ENCODE measurements at regions not wholly inside any gene's neighbourhood (a gene's known extent, or its start where the extent isn't known, plus 50 kb on each side); places are given as distances from the start of the nearest gene placed in this dataset.
A peak's percentile ranks its signal among the peaks of the same experiment; 100 is the strongest.
"Not testable (repeated sequence)": the region's sequence is repeated elsewhere in the genome, so short reads cannot be mapped to it uniquely, and the experiment has no call there.

DNA sequence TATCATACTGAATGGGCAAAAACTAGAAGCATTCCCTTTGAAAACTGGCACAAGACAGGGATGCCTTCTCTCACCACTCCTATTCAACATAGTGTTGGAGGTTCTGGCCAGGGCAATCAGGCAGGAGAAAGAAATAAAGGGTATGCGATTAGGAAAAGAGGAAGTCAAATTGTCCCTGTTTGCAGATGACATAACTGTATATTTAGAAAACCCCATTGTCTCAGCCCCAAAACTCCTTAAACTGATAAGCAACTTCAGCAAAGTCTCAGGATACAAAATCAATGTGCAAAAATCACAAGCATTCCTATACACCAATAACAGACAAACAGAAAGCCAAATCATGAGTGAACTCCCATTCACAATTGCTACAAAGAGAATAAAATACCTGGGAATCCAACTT, 52.5 kb upstream of the CCDC71L start:
- not testable (repeated sequence) for DNase-seq (ENCODE audit: low spot score)

DNA sequence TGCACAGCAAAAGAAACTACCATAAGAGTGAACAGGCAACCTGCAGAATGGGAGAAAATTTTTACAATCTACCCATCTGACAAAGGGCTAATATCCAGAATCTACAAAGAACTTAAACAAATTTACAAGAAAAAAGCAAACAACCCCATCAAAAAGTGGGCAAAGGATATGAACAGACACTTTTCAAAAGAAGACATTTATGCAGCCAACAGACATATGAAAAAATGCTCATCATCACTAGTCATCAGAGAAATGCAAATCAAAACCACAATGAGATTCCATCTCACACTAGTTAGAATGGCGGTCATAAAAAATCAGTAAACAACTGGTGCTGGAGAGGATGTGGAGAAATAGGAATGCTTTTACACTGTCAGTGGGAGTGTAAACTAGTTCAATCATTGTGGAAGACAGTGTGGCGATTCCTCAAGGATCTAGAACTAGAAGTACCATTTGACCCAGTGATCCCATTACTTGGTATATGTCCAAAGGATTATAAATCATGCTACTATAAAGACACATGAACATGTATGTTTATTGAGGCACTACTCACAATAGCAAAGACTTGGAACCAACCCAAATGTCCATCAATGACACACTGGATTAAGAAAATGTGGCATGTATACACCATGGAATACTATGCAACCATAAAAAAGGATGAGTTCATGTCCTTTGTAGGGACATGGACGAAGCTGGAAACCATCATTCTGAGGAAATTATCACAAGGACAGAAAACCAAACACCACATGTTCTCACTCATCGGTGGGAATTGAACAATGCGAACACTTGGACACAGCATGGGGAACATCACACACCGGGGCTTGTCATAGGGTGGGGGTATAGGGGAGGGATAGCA, 53.9 kb upstream of the CCDC71L start:
- DNase-seq (ENCODE audit: low spot score): not testable (repeated sequence)

DNA sequence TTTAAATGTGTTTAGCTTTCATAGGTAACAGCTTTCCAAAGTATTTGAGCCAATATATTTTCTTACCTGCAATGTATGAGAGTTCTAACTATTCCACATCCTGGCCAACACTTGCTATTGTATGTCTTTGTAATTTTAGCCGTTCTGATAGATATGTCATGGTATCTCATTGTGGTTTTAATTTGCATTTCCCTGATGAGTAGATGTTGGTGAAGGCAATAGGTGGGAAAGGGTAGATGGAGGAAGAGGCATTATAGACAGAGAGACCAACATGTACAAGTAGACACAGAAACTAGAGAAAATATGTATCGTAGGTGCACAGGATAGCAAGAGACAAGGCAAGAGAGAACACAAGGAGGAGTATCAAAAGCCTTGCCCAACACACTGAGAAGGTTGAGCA, 54.8 kb upstream of the CCDC71L start:
- no peak for DNase-seq (ENCODE audit: low spot score)

DNA sequence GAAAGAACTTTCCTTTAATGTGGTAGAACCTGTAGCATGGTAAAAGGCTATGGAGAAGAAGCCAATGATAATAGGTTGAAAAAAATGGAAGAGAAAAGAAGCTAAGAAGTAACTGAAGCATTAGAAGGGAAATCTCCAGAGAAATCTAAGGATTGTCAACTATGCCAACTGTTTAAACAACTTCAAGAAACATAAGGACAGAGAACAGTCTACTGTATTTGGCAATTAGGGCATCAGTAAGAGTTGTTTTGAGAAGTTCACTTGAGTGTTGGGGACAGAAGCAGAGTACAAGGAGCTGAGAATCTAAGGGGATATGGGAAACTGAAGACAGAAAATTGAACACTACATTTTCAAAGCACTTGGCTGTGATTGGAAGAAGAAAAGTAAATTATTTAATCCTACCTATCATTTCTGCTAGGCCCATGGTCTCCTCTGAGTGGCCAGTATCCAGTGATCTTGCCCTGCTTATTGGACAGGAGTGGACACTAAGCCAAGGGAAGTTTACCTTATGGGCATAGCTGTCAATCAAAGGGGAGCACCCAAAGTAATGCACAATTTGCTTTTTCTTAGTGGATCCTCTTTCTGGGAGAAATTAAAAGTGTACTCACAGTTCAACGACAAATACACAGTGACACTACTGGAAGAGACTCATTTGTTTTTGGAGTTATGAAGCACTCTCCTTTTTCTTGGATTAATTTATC, 56.4 kb upstream of the CCDC71L start:
- DNase-seq (ENCODE audit: low spot score): no peak

DNA sequence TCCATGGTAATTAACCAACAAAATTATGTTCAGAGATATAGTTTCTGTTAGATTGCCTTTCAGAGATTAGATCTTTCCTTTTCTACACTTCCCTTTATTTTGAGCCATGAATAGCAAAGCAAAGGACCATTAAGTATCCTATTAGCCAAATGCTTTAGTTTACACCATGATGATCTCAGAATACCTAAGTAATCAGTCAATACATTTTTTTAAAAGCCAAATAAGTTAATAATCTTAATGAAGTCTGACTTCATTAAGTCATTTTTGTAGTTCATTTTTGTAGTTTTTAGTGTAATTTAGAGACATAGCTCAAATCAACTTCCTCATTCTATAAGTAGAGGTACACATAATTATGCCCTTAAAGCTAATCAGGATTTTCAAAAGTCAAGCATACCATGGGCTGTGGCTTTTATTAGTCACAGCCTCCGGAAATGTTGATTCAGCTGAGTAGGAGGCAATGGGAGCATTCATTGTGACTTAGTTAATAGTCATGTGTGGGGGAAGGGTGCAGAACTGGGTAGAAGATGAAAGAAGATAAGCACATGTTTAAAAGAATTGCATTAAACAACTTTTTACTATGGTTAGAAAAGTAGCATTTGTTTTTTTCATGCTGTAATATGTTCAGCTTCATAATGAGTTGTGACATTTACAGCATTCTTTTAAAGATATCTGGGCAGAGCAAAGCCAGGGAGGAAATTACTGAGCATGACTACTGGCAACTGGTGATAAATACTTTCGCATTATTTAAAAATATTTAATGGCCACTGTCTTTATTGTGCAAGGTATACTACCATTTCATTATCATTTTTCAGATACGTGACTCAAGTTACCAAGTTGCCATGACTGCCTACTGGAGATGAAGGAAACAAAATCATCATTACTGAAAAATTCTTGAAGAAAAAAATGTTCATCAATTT, 57.3 kb upstream of the CCDC71L start:
- DNase-seq (ENCODE audit: low spot score): no peak

DNA sequence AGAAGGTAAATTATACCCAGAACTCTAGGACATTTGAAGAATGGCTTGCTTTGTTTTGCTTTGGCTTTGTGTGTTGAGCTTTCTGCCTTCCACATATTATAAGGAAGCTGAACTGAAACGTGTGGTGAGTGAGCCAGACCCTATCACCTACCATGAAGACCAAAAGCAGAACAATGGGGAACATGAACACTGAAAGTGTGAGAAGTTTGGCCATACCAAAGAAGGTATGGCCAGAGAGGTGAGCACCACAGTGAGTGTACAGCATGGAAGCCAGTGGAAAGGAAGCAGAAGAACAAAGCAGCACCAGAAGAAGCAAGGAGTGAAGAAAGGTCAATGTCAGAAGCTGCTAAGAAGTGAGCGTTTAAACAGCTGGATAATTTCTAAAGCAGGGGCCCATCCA, 59.7 kb upstream of the CCDC71L start:
- no peak for DNase-seq (ENCODE audit: low spot score)

DNA sequence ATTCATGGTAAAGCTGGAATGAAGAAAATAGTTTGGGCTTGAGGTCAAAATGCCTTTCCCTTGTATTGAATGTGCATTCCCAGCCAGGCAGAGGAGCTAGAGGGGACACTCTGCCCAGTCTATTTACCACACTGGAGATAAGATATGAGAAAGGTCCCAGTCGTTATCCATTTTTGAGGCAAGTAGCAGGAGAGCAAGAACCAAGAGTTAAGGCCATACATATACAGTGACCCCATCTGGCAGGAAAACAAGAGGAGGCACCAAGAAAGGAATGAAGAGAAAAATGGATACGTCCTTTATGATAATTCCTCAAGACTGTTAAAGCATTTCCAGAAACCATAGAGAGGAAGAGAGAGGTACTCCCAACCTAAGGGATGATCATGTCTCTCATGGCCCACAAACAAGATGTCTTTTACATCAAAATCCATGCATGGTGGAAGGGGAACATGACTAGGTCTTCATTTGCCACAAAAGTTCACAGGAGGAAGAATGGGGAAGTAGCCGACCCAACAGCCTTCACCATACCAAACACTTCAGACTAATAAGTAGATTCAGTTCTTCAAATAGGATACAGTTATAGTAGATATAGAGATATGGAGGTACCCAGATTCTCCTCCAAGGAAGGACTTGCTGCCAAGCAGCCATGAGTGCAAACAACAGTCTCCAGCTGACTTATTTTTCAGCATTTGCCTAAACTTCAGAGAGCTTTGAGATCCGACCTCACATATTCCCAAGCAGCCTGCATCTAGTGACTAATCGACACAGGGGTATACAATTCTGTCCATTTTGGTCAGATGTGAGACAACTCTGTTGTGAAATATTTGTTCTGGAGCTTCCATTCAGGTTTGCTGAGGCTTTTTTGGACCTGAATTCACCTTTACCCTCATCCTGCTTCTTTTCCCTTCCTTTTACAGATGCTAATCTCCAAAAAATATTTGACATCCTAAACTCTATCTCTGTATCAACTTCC, 61.1 kb upstream of the CCDC71L start:
- DNase-seq (ENCODE audit: low spot score): no peak

DNA sequence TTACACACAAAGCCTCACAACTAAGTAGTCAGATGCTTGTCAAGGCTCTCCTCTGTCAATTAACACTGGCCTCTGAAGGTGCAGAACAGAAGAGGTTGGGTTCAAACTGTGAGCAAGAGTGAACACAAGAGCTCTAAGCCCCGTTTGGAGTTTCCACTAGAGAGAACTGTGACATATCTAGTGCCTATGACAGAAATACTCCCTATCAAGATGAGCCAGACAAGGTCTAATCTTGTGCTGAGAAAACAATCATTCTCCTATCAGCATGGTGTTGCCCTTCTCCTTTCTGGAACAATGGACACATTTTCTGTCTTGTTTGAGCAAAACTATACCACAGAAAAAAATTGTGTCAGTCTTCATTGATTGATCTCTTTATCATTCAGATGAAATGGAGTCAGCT, 62.4 kb upstream of the CCDC71L start:
- DNase-seq (ENCODE audit: low spot score): no peak

DNA sequence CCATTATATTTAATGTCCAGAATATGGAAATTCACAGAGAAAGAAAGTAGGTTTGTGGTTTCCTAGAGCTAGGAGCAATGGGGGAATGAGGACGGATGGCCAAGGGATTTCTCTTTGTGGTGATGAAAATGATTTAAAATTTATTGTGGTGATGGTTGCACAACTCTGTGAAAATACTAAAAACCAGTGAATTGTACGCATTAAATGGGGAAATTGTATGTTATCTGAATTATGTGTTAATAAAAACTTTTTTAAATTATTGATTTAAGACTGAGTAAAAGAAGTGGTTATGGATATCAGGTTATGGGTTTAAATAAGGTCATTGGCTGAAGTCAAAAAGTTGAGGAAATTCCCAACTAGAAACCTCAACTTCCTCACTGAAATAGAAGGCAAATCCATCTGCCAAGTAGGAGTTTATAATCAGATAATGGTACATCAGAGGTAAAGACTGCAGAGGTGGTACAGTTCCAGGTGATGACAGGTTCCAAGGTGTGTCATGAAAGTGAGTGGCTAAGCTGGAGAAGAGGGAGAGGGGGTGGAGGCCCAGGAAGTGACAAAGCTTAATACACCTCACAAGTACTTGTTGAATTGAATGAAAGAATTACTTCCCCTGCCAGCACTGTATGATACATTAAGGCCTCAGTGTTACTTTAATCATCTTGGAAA, 68.9 kb upstream of the CCDC71L start:
- no peak for DNase-seq (ENCODE audit: low spot score)

DNA sequence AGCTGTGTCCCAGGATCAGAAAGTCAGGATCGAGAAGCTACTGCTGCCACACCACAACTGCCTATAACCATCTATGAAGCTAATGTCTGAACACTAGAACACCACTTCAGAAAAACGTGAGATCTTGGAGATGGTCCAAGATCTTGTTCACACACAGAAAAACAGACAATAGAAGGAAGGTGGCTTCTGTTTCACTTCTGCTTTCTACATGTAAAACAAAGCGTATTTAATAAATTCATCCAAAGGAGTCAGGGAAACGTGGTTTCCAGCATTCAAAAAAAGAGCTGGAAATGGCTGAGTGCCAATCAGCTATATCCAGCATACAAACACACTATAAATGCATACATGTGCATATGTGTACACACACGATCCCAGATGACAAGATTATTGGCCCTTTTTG, 70.2 kb upstream of the CCDC71L start:
- no peak for DNase-seq (ENCODE audit: low spot score)

DNA sequence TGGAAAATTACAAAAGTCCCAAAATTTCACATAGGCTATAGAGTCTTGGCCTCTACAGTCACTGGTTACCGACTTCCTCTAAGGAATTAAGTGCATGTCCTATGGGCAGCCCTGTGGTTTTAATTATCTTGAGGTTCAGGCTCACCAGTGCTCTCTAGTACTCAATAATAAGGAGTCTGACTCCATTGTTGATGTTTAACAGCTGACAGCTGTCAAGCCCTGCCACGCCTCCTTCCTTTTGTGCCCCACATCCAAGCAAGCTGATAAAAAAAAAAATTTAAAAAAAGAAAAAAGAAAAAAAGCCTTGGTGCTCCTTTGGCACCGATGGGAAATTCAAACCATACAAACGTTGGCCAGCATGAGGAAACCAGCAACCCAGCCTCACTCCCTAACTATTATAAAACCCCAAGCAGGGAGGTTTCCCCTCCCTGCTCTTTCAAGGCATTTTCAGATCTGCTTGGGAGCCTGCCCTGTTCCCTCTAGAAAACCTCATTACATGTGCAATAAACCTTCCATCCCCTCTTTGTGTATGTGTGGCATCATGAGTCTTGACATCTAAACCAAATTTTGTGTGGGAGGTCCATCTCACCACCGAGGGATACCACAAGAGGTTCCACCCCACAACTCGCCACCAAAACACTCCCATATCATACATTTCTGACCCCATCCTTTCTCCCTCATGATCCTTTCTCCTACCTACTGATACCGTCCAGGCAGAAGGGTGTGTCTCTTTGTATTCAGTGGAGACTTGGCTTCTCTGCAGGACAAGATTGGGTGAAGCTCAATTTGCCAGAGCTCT, 70.9 kb upstream of the CCDC71L start:
- DNase-seq (ENCODE audit: low spot score): no peak

DNA sequence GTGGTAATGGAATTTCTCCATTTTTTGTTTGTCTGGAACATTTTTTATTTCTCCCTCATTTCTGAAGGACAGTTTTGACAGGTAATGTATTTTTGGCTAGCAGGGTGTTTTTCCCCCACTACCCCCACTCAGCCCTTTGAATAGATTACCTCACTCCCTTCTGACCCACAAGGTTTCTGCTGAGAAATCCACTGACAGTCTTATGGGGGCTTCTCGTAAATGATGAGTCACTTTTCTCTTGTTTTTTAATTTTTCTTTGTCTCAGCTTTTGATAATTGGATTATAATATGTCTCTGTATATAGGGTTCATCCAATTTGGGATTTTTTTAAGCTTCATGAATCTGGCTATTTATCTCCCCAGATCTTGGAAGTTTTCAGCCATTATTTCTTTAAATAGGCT, 74.7 kb upstream of the CCDC71L start:
- no peak for DNase-seq (ENCODE audit: low spot score)

DNA sequence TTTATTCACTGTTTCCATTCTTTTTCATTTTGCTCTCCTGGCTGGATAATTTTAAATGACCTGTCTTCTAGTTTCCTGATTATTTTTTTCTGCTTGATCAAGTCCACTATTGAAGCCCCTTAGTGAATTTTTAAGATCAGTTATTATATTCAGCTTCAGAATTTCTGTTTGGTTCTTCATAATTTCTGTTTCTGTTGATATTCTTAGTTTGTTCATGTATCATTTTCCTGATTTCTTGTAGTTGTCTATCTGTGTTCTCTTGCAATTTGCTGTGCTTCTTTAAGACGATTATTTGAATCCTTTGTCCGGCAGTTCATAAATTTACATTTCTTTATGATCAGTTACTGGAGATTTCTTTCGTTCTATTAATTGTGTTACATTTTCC, 75.2 kb upstream of the CCDC71L start:
- DNase-seq (ENCODE audit: low spot score): no peak

DNA sequence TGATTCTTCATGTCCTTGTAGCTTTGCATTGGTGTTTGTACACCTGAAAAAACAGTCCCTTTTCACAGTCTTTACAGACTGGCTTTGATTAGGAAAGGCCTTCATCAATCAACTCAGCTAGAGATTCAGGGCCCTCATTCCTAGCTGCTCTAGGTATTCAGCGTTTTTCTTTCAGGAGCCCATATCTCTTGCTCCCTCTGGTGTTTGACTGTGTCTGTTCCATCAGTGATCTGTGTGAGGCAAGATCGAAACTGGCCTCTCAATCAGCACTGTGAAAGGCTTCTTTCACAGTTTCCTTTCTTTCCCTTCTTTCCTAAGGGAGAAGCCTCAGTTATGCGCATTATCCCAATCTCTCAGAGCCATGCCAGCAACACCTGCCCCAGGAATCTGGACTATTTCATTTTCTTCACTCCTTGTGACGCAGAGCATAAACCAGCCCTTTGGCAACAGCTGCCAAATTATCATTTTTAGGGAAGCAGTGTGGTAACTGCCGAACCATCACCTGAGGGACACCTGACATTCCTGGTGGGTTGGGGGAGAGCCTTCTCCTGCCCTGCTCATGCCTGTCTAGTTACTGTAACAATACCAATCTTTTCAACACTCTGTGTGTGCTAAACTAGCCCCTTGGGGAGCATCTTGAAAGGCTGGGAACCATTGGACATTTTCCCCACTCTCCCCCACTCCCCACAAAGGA, 75.7 kb upstream of the CCDC71L start:
- DNase-seq (ENCODE audit: low spot score): peak; percentile 43

DNA sequence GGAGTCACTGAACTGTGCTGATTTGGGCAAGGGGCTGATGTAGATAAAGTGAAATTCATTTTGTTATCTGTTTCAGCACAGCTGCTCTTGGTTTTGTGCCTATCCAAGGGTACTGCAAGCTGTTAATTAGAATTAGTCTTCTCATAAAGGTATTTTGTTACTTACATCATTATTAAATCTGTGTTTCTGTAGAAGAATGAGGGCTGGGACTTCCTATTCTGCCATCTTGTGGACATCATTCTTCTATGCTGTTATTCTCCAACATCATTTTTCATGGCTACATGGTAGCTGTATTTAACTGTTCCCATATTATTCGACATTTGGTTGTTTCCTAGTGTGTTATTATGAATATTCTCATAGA, 76.2 kb upstream of the CCDC71L start:
- peak; percentile 11 for DNase-seq (ENCODE audit: low spot score)

DNA sequence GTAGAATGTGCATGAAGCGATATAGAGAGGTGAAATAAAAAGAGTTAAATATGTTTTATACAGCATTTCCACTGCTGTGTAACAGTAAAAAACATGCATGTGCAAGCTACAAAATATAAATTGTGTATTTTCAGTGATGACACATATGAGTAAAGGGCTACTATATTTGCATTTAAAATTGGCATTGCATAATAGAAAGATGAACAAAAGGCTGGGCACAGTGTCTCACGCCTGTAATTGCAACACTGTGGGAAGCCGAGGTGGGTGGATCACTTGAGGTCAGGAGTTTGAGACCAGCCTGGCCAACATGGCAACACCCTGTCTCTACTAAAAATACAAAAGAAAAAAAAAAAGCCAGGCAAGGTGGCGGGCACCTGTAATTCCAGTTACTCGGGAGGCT, 79.8 kb upstream of the CCDC71L start:
- no peak for DNase-seq (ENCODE audit: low spot score)

DNA sequence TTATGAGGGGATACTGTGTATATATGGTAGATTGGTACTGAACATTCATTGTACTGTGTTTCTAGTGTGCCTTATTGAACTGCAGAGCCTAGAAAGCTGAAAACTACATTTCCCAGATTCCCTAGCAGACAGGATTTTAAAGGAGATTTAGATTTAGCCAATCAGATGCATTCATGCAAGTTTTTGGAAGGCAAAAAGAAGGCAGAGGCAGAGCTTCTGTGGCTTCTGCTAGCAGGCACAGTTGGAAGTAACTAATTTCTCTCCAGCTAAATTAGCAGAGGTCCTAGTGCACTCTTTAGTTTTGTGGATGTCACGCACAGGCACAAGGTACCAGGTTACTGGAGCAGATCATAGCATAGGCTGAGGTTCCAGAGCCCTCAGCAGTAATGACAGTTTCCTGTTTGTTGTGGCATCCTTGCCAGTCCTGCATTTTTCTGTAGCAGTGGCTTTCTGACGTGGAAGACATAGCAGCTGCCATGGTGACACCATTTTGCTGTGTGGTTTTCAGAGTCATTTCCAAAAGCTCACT, 83.7 kb upstream of the CCDC71L start:
- no peak for DNase-seq (ENCODE audit: low spot score)

DNA sequence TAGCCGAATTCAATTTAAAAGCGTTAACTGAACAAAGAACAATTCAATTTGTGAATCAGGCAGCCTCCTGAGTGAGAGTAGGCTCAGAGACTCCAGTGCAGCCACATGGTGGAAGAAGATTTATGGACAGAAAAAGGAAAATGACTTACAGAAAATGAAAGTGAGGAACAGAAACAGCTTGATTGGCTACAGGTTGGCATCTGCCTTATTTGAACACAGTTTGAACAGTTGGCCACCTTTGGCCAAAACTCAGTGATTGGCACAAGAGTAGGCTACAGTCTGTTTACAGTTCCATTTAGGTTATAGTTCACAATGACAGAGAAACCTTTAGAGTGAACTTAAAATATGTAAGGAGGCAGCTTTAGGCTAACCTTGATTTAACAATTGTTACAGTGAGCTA, 86.3 kb upstream of the CCDC71L start:
- DNase-seq (ENCODE audit: low spot score): not testable (repeated sequence)

DNA sequence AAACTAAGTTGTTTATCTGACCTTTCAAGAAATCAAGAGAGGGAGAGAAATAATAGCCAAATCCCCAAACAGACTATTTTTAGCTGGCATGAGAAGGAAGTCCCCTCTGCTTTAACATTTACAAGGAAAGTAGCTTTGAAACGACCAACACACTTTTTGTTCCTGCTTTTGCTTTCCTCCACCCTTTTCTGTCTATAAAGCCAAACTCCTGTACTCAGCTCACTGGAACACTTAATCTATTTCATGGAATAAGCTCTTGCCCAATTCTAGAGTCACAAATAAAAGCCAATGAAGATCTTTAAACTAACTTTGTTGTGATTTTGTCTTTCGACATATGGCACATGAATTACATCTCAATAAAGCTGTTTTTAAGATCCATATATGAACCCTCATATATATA, 86.8 kb upstream of the CCDC71L start:
- DNase-seq (ENCODE audit: low spot score): no peak

All from SK-N-DZ (cell line).